Stimulated activated CD8-positive, alpha-beta memory T cell treated with anti-CD3 and anti-CD28 coated beads, Interleukin-15, amount 100 ng/mL, for 48 hours (primary cell): ENCODE measurements at regions not wholly inside any gene's neighbourhood (a gene's known extent, or its start where the extent isn't known, plus 50 kb on each side); places are given as distances from the start of the nearest gene placed in this dataset.
"Not testable (repeated sequence)": the region's sequence is repeated elsewhere in the genome, so short reads cannot be mapped to it uniquely, and the experiment has no call there.

Experiments used
- DNase-seq, 2 donors: peaks; one replicate each; pipeline ENCODE4 v3.0.0-alpha.2; 2020; ENCODE audit warnings: low read depth in 2 of 2

DNA sequence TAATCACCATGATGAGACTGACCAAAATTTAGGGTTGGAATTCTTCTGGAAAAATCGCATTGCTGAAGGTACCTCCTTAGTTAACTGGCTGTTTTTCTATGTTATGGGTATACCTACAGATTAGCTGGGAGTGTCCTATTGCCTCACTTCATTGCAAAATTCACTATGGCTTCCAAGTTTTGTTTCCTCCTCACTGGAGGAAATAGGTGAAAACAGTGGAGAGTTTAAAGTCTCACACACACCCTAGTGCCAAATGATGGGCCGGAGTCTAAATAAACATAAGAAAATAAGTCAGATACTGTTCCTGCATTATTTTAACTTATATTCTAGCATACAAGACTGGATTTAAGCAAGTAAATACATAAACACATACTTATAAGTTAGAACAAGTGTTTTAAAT is 98.2 kb downstream of the AHR start:
- no peak for DNase-seq

- no peak for DNase-seq
Measured at GRCh38 chr7:17401791-17402627, 103.6 kb downstream of the AHR start.

- DNase-seq = no peak
Measured at GRCh38 chr7:17402628-17403278, 104.3 kb downstream of the AHR start.

- no peak for DNase-seq
Measured at GRCh38 chr7:17404006-17404405, 105.6 kb downstream of the AHR start.

DNA sequence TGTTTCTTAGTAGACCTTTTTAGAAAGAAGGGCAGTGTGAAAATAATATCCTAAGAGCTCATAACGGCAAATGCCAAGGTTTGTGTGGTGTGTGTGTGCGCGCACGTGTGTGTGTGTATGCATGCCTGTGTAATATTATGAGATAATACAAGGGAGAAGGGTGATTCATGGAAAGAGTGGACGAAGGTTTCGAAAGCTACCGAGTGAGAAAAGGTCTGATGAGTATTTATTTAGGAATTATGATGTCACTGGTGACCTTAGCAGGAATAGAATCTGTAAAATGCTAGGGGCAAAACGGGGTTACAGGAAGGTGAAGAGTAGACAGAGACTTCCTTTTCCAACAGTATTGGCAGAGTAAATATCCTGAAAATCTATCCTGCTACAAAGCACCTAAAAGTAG is 107.3 kb downstream of the AHR start:
- no peak for DNase-seq

- DNase-seq = no peak
Measured at GRCh38 chr7:17406738-17407137, 108.3 kb downstream of the AHR start.

GRCh38 chr7:17407229-17407628 is 108.8 kb downstream of the AHR start:
- DNase-seq = no peak

DNA sequence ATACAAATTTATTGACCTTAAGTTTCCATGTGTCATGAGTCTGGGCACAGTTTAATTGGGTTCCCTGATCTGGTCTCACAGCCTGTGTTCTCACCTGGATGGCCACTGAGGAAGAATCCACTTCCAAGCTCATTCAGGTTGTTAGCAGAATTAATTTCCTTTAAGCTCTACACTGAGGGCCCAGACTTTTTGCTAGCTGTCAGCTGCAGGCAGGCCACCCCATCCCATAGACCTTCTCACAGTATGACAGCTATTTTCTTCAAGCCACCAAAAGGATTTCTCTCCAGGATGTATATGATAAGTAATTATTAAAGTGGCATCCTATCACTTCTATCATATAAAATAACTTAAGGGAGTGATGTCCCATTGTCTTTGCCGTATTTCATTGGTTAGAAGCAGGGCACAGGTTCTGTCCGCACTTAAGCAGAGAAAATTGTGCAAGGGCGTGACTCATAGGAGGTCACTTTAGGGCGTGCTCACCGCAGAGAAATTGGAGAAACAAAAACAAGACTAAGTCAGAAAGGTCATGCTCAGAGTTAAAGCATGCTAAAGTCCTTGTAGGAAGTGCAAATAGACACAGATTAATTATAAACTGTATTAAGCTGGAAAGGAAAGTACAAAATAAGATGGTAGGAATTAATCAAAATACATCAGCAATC is 109.9 kb downstream of the AHR start:
- DNase-seq = no peak

DNA sequence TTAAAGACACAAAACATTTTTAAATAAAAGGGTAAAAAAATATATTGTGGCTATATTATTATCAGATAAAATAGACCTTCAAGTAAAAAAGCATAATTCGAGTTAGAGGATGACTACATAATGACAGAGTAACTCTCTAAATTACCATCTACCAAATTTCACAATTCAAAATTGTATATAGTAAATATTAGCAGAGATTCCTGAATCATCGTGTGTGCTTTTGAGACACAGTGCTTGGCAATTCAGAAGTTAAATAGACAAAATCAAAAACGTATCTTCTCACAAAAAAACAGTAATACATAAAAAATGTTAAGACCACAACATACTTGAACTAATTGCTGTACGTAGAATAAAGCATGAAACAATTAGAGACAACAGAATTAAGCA is 110.4 kb downstream of the AHR start:
- DNase-seq = no peak

DNA sequence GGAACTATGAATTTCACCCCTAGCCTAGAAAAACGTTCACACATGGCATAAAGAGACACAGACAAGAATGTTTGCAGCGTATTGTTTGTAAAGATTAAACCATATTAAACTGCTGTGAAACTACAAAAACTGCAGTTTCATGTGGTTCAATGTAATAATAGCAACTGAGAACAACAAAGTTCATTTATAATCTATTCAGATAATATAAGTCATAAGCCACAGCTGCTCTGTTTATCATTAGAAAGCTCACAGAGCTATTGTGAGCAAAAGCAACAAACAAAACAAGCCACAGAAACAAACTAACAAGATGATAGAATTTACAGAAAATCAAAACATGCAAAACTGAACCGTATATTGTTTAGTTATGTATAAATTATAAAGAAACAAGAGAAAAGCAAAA is 113.5 kb downstream of the AHR start:
- DNase-seq = no peak

GRCh38 chr7:17412883-17413282 is 114.4 kb downstream of the AHR start:
- no peak for DNase-seq

DNA sequence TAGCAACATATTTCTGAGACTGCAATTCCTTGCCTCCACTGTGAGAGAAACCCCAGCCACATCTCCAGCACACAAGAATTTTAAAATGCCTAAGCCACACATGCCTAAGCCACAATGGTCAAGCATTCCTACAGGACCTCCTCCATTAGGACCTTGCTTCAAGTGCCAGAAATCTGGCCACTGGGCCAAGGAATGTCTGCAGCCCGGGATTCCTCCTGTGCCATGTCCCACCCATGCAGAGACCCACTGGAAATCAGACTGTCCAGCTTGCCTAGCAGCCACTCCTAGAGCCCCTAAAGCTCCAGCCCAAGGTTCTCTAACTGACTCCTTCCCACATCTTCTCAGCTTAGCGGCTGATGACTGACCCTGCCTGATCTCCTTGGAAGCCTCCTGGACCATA is 117.5 kb downstream of the AHR start:
- DNase-seq = no peak

DNA sequence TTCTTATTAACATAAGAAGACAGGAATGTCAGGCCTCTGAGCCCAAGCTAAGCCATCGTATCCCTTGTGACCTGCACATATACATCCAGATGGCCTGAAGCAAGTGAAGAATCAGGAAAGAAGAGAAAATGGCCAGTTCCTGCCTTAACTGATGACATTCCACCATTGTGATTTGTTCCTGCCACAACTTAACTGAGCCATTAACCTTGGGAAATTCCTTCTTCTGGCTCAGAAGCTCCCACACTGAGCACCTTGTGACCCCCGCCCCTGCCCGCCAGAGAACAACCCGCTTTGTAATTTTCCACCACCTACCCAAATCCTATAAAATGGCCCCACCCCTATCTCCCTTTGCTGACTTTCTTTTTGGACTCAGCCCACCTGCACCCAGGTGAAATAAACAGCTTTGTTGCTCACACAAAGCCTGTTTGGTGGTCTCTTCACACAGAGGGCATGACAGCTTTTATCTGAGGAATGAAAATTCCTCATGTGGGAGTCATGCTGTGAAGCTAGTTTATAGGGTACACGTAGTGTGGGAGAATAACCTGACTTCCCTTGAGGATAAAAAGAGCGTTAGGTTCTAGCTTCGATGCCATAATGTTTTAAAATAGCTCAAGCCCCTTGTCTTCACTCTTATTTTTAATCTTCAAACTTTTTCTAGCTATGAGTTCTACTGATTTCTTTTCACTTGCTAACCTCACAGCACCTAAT is 122.0 kb downstream of the AHR start:
- DNase-seq = not testable (repeated sequence)

- DNase-seq = no peak
Measured at GRCh38 chr7:17421941-17422340, 123.5 kb downstream of the AHR start.

DNA sequence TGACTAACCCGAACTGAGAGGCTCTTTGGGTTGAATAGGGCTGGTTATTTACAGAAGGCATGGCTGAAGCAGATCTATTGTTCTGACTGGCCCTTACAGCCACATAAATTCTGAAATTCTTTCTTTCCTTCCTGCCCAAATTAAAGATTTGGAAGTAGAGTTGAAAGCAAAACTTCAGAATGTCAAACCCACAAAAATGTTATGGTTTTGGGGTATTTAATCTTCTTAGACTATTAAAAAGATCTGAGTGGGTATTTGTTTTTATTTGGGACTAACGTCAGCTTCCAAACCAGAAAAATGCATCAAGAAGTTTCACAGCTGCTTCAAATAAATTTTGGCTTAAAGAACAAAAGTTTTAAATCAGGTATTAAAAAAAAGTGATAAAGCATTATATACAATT is 124.5 kb downstream of the AHR start:
- DNase-seq = no peak

GRCh38 chr7:17427924-17428323 is 129.5 kb downstream of the AHR start:
- DNase-seq = no peak

GRCh38 chr7:17429579-17429978 is 131.1 kb downstream of the AHR start:
- no peak for DNase-seq

- DNase-seq = no peak
Measured at GRCh38 chr7:17432793-17433192, 134.3 kb downstream of the AHR start.

- no peak for DNase-seq
Measured at GRCh38 chr7:17434191-17434590, 135.7 kb downstream of the AHR start.

- no peak for DNase-seq
Measured at GRCh38 chr7:17434841-17435692, 136.6 kb downstream of the AHR start.

GRCh38 chr7:17436126-17436525 is 137.7 kb downstream of the AHR start:
- DNase-seq = no peak
